ENCODE measurements at regions not wholly inside any gene's neighbourhood (a gene's known extent, or its start where the extent isn't known, plus 50 kb on each side); places are given as distances from the start of the nearest gene placed in this dataset.

DNA sequence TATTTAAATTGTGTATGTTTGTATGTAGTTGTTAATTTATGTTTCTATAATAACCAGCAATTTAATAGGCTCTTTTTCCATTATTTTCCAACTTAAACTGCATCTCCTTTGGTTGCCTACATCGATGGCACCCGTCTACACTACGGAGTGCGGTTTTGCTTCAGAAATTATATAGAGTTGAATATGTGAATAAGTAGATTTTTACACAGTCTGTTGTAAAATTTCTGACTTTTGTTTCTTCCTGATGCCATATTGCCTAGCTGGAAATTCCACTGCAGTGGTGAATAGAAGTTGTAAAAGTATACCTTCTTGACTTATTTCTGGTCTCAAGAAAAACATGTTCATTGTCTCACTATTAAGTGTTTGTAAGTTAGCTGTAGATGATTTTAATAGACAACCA is 404.1 kb upstream of the EPHA7 start:
- TF ChIP-seq FOXA1 (IDR thresholded peaks at IDR 0.05): no peak
- TF ChIP-seq NFRKB (IDR thresholded peaks at IDR 0.05): no peak
- TF ChIP-seq L3MBTL2 (conservative IDR thresholded peaks at IDR 0.05): no peak
- no peak for TF ChIP-seq SP1 (IDR thresholded peaks at IDR 0.05)
- TF ChIP-seq, protein P1, sequence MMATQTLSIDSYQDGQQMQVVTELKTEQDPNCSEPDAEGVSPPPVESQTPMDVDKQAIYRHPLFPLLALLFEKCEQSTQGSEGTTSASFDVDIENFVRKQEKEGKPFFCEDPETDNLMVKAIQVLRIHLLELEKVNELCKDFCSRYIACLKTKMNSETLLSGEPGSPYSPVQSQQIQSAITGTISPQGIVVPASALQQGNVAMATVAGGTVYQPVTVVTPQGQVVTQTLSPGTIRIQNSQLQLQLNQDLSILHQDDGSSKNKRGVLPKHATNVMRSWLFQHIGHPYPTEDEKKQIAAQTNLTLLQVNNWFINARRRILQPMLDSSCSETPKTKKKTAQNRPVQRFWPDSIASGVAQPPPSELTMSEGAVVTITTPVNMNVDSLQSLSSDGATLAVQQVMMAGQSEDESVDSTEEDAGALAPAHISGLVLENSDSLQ (IDR thresholded peaks at IDR 0.05): no peak
- no peak for TF ChIP-seq FOXK2 (IDR thresholded peaks at IDR 0.05)
